ENCODE measurements at regions not wholly inside any gene's neighbourhood (a gene's known extent, or its start where the extent isn't known, plus 50 kb on each side); places are given as distances from the start of the nearest gene placed in this dataset.

GRCh38 chr6:95128439-95128838, 448.9 kb upstream of the MANEA start (continued):
- TF ChIP-seq ZNF217 (IDR thresholded peaks at IDR 0.05) (no peak), ZBTB4 (CRISPR knock-in tag; IDR thresholded peaks at IDR 0.05) (no peak), ZNF687 (IDR thresholded peaks at IDR 0.05) (no peak), ATF2 (IDR thresholded peaks at IDR 0.05; ENCODE audit: low read length) (no peak), CEBPB (IDR thresholded peaks at IDR 0.05; ENCODE audit: borderline replicate concordance in 1 of 2, low read depth in 2 of 2, low read length in 2 of 2) (no peak), IKZF1 (conservative IDR thresholded peaks at IDR 0.05) (no peak), MAX (IDR thresholded peaks at IDR 0.05; ENCODE audit: low read depth, low read length) (no peak)

Measured in GM12878 (cell line).